ENCODE measurements at regions not wholly inside any gene's neighbourhood (a gene's known extent, or its start where the extent isn't known, plus 50 kb on each side); places are given as distances from the start of the nearest gene placed in this dataset.

- TF ChIP-seq CTCF (IDR thresholded peaks at IDR 0.05 in 2 of 3, conservative IDR thresholded peaks at IDR 0.05 in 1 of 3; ENCODE audit: control insufficient read depth in 2 of 3, extremely low read depth in 1 of 3, insufficient read depth in 1 of 3, low read depth in 3 of 3, low read length in 3 of 3): no peak
- TF ChIP-seq BHLHE40 (IDR thresholded peaks at IDR 0.05; ENCODE audit: borderline replicate concordance in 1 of 2, low read depth in 2 of 2, low read length in 1 of 2): no peak
- no peak for TF ChIP-seq EP300 (IDR thresholded peaks at IDR 0.05; ENCODE audit: borderline replicate concordance in 1 of 2, control insufficient read depth in 1 of 2, low read depth in 2 of 2, low read length in 2 of 2)
- TF ChIP-seq GABPA (IDR thresholded peaks at IDR 0.05; ENCODE audit: low read depth): no peak
- no peak for TF ChIP-seq RAD21 (IDR thresholded peaks at IDR 0.05; ENCODE audit: insufficient read depth, low read depth, low read length)
- no peak for TF ChIP-seq EZH2 (IDR thresholded peaks at IDR 0.05; ENCODE audit: borderline replicate concordance, control insufficient read depth, low read depth, low read length)
- TF ChIP-seq HDAC2 (IDR thresholded peaks at IDR 0.05): no peak
- TF ChIP-seq NR2F1 (conservative IDR thresholded peaks at IDR 0.05): no peak
- TF ChIP-seq POU2F2 (IDR thresholded peaks at IDR 0.05; ENCODE audit: borderline replicate concordance, low read depth, low read length): no peak
- TF ChIP-seq KDM1A (IDR thresholded peaks at IDR 0.05; ENCODE audit: borderline replicate concordance): no peak
- TF ChIP-seq ATF7 (IDR thresholded peaks at IDR 0.05; ENCODE audit: low read depth): no peak
- TF ChIP-seq USF2 (IDR thresholded peaks at IDR 0.05; ENCODE audit: borderline replicate concordance, low read depth, low read length): no peak
- no peak for TF ChIP-seq CREB1 (IDR thresholded peaks at IDR 0.05; ENCODE audit: low read depth)
Measured at GRCh38 chr7:118306771-118307170, 82.3 kb downstream of the ANKRD7 start.
